GM19328 (cell line): ENCODE measurements at regions not wholly inside any gene's neighbourhood (a gene's known extent, or its start where the extent isn't known, plus 50 kb on each side); places are given as distances from the start of the nearest gene placed in this dataset.
"Not testable (repeated sequence)": the region's sequence is repeated elsewhere in the genome, so short reads cannot be mapped to it uniquely, and the experiment has no call there.

Experiments
- ATAC-seq: cut with Tn5 transposase; IDR thresholded peaks from one replicate; pipeline ENCODE4 v1.9.1; 2021; ENCODE audit warnings: mild to moderate bottlenecking, moderate library complexity; ENCODE audit not compliant: unreplicated experiment

DNA sequence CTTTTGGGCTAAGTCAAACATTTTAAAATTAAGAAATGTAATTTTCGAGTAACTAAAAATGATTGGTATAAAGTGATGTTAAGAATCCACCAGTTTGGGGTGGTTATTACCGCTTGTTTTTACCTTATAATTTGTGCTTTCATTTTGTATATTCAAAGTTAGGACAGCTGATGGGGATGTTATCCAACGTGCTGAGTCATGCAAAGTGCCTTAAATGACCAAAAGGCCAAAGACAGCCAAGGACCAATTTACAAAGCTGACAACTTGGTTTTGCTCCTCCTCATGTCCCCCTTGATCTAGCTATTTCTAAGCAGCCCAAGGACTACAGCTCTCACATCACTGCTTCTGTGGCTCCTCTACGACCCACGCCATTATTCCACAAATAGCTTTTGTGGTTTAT, 181.4 kb upstream of the PCDH7 start:
- ATAC-seq = no peak

DNA sequence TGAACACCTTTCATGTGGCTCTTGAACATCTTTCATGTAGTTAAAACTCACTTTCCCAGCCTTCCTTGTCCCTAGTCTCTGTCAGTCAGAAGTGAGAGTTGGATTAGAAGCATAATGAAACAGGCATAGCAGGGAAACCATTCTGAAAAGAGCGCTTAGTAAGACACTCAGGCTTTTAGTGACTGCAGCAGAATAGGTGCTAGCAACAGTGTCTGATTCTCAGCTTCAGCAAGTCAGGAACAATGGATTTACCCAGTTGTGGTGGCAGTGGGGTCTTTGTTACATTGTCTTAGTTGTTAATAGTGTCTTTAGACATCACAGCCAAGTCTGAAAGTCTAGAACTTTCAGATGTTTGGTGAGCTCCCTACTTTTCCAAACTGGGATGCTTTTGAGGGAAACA, 177.1 kb upstream of the PCDH7 start:
- no peak for ATAC-seq

DNA sequence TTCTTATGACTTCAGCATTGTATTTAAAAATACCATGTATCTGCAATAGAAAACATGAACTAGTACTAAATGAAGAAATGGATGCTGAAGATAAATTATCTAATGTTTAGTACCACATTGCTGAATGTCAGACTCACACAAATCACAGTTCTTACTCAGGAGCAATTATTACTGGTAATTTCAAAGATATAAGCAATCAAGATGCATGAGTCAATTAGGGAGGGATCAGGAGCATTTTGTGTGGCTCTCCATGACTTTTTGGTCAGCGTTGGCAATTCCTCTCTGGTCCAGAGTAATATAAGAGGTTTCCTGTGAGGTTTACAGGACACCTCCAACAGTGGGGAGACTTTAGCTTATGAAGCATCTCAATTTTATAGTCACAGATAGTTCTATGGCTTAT, 167.0 kb upstream of the PCDH7 start:
- no peak for ATAC-seq

DNA sequence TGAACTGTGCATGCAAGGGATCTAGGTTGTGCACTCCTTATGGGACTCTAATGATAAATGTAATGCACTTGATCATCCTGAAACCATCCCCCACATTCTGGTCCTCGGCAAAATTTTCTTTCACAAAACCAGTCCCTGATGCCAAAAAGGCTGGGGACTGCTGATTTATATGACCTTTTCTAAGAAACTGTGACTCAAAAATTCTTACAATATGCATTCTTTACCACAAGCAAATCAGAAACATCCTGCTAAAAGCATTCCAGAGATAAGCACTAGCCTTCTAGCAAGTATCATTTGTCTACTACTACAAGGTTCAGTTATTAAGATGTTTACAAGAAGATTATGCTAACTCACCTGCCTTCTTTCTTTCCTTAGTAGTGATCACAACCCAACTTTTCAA, 166.5 kb upstream of the PCDH7 start:
- no peak for ATAC-seq

DNA sequence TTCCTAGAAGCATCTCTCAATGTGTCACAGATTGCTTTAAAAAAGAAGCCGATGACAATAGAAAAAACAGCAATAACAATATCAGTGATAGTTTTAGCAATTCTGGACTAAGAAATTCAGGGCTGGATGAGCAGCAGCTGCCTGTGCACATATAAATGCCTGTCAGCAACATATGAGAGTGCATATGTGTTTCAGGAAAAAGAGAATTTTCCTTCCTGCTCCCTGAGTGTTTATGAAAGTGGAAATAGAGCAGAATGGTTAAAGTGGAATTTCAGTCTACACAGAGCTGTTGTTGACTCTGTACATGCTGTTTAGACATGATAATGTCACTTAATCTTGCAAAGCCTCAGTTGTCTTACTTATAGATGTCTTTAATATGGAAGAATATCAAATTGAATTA, 164.4 kb upstream of the PCDH7 start:
- no peak for ATAC-seq

DNA sequence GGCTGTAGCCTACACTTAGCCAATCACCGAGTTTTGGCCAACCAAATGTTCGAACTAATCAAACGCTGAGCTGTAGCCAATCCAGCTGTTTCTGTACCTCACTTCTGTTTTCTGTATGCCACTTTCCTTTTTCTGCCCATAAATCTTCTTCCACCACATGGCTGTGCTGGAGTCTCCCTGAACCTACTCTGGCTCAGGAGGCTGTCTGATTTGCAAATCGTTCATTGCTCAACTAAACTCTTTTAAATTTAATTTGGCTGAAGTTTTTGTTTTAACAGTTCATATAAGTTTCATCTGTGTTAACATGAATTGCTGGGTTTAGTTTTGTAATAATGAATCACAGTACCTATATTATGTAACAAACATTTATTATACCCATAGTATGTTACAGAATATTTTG, 160.7 kb upstream of the PCDH7 start:
- ATAC-seq = no peak

DNA sequence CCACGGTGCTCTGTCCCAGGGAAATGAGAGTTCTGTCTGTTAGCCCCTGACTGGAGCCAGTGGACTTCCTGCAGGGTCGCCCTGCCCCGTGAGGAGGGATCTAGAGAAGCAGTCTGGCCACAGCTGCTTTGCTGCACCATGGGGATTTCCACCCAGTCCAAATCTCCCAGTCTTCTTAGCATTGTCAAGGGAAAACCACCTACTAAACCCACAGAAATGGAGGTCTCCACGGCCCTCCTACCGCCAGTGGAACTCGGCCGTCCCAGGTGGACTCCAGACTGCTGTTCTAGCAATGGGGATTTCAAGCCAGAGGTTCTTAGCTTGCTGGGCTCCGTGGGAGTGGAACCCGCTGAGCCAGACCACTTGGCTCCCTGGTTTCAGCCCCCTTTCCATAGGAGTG, 133.3 kb upstream of the PCDH7 start:
- ATAC-seq = no peak

DNA sequence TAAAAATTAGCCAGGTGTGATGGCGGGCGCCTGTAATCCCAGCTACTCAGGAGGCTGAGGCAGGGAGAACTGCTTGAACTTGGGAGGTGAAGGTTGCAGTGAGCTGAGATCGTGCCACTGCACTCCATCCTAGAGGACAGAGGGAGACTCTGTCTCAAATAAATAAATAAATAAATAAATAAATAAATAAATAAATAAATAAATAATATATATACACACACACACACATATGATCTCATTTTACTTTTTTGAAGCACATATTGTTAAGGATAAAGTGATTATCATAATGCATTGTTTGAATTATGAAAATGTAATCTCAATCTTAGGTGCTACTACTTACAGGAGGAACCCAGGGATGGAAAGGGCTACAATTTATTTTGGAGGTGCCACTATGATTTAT, 130.5 kb upstream of the PCDH7 start:
- ATAC-seq = not testable (repeated sequence)

DNA sequence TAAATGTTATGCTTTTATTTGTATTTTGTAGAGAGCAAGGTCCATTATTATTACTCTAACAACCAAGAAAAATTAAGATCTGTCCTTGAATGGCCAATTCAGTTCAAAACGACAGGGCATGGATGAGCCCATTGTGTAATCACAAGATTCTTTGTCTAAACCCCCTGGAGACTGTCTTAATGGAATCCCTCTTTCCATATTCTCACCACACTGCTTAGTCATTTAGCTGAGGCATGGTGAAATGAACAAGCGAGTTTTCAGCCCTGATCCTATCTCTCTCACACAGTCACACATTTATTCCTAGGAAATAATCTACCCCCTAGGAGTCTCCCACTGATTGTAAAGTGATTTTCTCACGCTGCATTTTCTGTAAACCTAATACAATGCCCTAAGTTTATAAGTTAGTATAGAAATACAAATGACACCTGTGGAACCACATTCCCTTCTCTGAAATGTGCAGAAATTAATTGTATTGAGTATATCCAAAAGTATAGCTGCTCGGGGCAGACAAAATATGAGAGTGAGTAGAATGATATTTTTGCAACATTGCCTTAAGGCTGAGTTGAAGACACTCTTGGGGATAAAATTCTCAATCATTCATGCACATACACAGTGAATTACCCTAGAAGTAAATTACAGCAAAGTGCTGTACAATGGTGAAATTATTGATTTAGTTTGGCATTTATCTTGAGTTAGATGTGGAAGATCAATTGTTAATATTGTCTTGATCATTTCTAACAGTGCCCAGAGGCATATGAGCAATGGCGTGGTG, 119.7 kb upstream of the PCDH7 start:
- ATAC-seq = no peak

DNA sequence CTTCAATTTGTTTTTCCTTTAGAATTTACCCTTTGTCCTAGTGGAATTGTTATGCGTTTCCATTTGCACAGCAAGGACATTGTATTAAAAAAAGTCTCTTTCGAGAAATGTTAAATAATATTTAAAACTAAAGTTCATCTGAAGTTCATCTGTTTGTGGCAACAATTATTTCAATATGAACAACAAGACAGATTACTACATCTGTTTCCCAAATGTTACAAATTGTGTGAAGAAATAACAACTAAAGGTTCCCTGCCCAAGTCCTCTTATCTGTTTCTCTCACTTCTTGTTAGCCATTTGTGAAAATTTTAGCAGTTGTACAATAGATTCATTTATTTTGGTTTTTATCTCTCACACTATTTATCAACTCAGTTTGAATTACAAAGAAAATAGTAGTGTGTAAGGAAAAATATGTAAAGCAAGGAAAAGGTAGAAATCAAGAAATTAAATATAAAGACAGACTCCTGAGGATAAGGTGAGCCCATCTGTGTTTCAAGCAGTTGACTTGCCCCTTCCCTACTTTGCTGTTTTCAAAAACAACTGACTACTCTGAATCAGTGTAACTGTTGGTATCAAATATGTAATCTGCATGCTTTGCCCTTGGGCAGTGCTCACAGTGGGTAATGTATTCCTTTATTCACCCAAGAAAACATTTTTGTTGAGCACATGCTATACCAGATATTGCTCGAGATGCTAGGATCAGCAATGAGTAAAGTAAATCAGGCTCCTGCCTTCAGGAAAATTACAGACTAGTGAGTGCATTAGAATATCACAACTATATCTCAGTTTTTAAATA, 118.9 kb upstream of the PCDH7 start:
- no peak for ATAC-seq

DNA sequence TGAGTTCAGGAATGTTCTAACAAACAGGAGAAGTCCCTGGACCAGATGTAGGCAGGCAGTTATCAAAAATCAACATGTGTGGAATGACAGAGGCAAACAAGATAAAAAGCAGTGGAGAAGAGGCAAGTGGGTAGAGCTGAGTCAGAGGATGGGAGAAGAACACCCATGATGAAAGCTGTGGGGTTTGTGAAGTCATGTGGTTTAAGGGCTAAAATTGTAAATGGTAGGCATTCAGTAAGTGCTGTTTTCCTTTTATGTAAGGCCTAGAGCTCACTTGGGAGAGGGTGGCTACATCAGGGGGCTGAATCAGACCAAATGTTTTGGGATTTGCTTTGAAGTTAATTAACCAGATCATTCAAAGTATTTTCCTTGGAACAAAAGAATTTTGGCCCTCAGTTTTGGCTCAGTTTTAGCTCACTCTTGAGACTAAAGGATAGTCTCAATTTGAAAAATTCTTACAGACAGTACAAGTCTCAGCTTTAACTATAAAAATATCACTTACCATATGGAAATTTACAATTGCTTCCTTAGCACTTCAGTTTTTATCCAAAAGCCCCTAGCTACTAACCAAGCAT, 114.5 kb upstream of the PCDH7 start:
- ATAC-seq = no peak

DNA sequence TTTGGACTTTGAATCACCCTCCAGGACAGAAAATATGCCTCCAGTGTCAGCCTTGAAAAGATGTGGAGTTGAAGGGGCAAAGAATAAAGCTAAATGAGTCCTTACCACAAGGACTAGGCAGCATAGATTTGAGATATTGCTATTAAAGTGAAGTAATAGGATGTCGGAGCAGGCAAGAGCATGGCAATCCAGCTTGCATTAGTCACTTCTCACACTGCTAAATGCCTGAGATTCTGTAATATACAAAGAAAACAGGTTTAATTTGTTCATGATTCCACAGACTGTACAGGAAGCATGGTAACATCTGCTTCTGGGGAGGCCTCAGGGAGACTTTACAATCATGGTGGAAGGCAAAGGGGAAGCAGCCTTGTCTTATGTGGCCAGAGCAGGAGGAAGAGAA, 109.8 kb upstream of the PCDH7 start:
- ATAC-seq = no peak

DNA sequence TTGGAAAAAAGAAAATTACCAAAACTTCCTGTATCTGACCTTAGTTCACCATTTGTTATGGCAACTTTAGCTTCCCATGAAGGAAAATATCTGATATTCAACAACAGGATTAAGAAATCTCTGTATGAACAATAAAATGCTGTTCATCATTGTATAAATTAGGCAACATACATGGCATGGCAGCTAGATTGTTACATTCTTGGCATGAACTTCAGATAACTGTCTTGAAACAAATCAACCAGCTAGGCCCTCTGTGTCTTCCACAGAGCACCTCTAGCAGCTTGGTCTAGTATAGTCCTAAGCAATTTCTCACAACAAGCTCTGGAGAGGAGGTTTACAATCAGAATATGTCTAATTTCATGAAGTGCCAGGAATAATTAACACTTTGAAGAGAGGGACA, 105.4 kb upstream of the PCDH7 start:
- ATAC-seq = no peak

DNA sequence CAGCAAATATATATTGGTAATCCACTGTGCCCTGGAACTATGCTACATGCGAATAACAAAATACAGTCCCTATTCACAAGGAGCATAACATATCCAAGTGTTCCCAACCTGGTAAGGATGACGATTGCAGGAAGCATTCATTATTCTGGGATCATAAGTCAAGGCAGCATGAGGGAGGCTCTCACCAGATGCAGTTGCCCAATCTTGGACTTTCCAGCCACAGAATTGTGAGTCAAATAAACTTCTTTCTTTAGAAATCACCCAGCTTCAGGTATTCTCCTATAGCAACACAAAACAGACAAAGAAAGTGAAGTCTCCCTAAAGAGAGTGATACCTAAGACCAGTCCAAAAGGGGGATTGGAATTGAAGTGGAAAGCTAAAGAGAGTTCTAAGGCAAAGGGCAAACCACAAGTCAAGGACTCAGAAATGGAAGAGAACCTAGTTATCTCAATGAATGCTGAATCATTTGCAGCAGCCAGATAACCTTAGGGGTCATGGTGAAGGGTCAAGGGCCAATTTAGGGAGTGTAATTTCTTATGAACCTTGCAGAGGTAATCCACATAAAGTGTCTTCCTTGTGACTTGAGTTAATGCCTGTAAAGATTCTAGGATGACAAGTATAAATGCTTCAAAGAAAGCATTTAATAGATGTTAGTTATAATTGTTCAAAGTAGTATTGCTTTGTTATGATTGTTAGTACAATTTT, 103.1 kb upstream of the PCDH7 start:
- no peak for ATAC-seq

DNA sequence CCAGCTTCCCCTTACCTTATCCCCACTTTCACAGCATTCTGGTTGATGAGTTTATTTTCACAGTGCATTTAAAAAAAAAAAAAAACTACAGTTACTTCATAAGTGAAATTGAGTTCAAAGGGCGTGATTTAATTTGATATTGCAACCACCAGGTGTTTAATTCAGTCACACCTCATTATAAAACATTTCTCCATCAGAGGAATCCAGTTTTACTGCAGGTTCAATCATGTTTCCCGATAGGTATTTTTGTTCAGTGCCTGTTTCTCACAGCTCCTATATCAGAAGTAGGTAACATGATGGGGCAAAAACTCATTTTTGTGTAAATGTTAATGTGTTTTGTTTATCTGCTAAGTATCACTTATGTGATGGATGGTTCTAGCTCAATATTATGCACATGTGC, 102.3 kb upstream of the PCDH7 start:
- no peak for ATAC-seq

DNA sequence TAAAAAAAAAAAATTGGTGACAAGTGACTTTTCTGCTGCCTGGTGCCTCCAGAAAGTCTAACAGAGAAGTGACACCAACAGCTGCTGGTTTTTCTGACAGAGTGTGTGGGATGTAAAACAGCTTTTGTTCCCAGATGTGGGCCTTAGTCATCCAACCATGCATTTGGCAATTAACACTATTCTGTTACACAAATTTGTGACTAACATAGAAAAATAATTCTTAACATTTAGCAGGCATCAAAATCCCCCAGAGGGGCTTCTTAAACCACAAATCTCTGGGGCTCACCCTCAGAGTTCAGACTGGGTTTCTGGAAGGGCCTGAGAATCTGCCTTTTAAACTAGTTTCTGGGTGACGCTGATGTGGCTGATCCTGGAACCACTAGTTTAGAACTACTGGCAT, 100.5 kb upstream of the PCDH7 start:
- no peak for ATAC-seq

DNA sequence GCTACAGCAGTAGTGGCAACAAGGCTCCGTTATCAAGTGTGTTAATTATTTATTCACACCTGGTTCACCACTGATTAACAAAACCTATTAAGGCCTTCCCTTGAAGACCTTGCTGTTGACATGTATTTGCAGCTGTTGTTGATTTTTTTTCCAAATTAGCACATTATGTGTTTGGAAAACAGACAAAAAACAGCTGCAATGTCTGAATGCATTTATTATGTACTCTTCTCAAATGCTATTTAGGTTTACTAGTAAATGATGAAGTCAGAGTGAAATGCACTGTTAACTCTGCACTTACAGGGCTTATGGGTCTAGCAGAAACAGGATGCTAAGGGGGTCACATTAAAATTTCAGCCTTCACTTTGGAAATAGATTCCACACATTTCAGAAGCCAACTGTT, 99.5 kb upstream of the PCDH7 start:
- no peak for ATAC-seq

DNA sequence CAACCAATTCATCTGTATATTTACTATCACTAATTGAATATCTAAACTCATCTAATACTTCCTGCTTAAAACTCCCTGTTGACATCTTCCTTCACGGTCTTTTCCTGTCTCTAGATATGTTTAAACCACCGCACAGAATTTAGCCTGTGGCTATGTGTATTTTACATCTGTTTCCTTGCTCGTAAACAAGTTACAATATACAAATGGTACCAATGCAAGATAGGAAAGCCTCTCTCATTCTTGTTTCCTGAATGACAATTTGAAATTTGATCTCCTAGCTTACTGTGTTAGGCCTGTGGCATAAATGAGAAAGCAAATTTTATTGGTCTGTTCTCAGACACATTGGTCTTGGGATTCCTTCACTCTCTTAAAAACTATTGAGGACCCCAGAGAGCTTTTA, 89.7 kb upstream of the PCDH7 start:
- ATAC-seq = no peak

DNA sequence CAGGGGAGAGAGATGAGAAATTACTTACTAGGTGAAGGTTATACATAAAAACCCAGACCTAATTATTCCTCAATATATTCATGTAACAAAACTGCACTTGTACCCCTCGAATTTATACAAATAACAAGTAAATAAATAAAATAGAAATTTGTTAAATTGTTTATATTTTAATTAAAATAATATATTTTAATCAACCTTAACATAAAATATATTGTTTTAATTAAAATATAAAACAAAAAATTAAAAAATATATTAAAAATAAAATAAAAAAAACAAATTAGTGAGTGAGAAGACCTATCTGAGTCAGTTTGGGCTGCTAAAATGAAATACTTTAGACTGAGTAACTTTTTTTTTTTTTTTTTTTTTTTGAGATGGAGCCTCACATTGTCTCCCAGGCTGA, 87.4 kb upstream of the PCDH7 start:
- ATAC-seq = no peak

DNA sequence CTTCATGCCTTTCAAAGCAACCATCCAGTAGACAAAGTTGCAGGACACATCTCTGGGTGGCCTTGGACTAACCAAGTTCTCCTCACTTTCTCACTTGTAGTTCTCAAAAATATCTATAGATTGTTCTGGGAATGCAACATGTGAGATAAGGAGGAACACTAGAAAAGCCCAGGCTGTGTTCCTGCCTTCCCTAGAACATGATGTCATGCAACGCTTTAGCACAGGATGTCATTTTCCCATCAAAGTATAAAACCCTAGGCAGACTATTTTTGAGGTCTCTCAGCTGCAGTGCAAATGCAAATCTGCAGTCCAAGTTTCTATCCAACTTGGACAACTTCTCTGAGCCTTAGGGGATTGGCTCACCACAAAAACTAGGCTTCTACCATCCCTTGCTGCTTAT, 78.8 kb upstream of the PCDH7 start:
- no peak for ATAC-seq

DNA sequence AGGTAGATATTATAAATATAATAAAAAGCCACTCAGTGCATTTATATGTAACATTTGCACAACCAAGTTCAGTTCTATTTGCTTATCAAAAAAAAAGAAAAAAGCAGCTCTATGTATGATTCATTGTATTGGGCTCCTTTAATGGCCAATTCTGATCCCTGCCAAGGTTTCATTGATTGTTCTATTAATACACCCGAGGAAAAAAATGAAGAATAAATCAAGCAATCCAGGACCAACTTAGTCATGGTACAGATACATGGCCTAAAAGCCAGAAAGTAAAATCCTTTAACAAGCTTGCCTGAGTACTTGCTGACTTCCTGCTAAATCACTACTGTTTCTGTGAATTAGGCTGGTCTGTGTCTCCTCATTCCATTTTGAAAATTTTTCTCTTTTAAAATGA, 77.6 kb upstream of the PCDH7 start:
- ATAC-seq = no peak

DNA sequence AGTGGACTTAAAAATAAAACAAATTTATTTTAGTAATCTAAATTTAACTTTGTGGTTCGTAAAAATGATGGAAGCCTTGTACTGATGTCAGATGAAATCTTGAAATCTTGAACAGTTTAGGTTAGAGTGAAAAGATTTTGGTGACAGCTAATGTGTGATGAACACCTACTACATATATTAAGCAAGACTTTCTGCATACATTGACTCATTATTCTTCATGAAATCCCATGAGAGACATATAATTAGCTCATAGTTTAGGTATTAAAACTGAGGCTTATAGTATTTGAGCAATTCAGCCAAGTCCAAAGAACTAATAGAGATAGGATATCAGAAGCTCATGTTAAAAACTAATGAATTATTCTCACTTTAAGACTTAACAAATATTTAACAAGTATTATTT, 66.9 kb upstream of the PCDH7 start:
- ATAC-seq = no peak
